NCI-H1436 treated with DMSO at 0.1 percent for 48 hours (cell line): ENCODE measurements at regions not wholly inside any gene's neighbourhood (a gene's known extent, or its start where the extent isn't known, plus 50 kb on each side); places are given as distances from the start of the nearest gene placed in this dataset.
"Not testable (repeated sequence)": the region's sequence is repeated elsewhere in the genome, so short reads cannot be mapped to it uniquely, and the experiment has no call there.

ENCODE experiments used
- DNase-seq: peaks from one replicate; lab custom pipeline; 2025; lab: John Stamatoyannopoulos, UW

DNA sequence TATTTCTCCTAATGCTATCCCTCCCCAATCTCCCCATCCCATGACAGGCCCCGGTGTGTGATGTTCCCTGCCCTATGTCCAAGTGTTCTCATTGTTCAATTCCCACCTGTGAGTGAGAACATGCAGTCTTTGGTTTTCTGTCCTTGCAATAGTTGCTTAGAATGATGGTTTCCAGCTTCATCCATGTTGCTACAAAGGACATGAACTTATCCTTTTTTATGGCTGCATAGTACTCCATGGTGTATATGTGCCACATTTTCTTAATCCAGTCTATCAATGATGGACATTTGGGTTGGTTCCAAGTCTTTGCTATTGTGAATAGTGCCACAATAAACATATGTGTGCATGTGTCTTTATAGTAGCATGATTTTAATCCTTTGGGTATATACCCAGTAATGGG lies 51.3 kb upstream of the RIOK2 start:
- DNase-seq, result not testable (repeated sequence)

DNA sequence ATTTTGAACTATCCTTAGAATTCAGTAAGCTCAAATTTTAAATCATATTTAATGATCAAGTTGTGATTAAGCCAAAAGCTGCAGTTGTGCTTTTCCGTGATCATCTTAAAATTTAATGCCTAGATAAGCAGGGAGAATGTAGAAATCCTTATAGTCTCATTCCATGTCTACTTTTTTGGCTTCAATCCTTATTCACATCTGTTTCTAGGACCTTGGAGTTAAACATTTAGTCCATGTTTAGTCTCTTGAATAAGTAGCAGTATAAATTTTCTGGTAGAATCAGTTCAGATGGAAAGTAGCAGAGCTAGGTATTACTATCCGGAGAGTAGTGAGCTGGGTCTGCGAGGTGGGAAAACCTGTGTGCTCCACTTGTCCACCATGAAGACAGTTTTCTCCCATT lies 59.3 kb upstream of the RIOK2 start:
- DNase-seq, result no peak

DNA sequence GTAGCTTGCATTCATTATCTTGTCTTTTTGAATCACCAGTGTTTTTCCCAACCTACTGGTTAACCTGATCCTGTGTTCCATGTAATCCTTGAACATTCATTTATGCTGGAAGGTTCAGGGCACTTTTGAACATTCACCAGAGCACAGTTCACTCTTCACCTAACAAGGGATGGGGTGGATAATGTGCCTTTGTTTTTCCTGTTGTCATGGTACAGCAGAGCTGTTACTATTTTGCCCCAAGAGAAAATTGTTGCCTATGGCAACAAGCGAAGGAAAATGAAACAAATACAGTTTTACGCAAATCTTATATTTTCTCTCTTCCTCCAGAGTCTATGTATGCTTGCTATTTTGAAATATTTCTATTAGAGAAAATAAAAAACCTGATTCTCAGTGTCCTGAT lies 60.3 kb upstream of the RIOK2 start:
- no peak for DNase-seq

DNA sequence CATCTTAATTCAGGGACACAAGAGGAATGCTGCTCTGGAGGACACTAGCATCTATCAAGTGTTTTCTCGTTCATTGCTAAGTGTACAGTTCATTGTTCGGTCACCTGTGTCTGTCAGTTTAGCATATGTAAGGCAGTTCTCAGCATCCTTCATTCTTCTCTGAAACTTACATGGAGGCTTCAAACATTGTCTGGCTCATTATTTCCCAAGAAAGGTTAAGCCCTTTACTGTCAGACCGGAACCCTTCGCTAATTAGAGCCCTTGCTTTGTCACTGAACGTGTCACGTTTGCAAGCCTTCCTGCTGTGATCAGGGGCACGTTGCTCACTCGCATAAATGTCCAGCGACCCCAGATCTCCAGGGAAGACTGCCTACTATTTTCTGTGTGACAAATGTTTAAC lies 62.3 kb upstream of the RIOK2 start:
- no peak for DNase-seq

DNA sequence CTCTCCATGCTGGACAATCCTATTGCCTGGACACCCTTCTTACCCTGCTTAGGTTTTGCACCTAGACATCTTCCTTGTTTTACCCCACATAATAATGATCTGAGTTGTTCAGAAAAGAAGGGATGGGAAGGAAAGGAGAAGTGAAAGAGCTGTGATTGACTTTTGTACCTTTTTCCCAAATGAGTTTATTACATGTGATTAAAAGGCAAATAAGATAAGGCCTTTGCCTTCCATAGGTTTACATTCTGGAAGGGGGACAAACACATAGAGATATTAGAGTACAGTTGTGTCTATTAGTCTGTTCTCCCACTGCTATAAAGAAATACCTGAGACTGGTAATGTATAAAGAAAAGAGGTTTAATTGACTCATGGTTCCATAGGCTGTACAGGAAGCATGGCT lies 67.1 kb upstream of the RIOK2 start:
- no peak for DNase-seq

DNA sequence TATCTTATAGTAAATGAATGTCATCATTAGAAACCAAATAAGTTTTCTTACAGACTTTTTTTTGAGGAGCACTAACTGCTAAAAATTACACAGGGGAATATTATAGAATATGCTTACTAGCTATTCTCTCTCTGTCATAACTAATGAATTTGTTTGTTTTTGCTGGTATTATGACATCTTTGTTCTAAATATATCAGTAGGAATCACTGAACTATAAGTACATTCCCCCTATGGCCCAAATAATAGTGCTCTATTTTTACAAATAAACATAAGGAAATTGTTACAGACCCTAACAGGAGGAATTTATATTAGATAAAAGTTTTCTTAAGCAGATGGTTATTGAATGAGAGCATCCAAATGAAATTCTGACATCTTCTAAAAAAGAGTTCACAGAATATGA lies 83.0 kb upstream of the RIOK2 start:
- no peak for DNase-seq

DNA sequence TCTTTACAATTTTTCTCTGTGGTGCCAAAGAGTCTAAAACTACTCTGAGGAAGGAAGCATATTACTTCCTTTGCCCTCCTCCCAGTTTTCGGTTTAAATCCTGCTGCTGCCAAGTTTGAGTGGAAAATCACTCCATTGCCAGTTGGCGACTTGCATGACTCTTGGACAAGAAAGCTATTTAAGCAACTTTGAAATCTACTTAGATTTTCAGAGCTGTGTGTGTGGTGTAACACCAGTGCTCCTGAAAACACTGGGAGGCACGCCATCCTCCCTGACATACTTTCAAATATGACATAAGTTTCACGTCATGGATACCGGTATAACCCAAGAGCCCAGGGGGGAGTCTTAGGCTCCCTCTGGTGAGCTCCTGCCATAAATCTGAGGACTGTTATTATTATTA lies 83.5 kb upstream of the RIOK2 start:
- DNase-seq, result no peak

DNA sequence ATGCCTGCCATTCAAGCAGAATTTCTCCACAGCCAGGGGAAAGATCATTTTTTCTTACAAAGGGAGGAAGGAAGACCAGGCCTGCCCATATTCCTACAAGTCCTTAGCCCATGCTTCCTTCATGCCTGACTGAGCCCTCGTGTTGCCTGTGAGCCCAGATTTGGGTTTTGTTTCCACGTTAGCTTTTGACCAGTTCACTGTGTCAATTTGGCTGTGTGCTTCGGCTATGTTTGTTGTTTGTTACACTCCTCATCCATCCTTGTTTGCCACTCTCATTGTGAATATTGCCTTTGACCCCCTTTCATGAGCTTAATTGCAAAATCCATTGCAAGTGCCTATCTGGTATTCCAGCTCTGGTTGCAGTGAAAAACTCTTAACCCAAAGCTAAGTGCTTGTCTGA lies 84.7 kb upstream of the RIOK2 start:
- no peak for DNase-seq

DNA sequence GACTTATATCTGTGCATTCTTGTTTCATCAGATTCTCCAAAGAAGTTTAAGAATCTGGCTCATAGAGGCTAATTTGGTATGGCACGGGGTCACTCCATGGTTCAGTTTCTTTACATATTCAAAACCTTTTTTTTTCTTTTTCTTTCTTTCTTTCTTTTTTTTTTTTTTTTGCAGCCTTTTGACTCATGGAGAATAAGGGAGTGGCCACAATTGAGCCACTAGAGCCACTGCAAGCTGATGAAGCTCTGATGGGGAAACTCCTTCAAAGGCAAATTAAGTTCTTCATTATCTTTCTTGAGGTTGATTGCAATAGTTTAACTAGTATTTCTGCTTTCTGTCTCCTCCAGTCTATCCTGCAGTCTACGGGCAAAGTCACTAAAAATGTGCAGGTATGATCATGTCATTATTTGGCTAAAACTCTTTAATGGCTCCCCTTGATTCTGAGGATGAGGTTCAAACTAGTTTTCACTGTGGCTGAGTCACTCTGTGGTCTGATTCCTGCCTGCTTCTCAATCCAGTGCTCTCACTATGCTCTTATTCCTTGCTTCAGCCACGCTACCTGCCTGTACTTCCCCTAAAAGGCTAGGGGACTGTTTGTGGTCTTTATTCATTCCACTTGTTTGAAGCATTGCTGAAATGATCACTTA lies 93.5 kb upstream of the RIOK2 start:
- no peak for DNase-seq

DNA sequence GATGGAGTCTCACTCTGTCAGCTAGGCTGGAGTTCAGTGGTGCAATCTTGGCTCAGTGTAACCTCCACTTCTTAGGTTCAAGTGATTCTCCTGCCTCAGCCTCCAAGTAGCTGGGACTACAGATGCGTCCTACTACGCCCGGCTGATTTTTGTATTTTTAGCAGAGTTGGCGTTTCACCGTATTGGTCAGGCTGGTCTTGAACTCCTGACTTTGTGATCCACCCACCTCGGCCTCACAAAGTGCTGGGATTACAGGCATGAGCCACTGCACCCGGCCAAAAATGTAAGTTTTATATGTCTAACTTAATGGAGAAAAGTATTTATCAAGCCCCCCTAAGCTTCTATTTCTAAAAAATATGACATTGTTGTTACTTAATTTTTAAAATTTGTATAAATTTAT lies 98.2 kb upstream of the RIOK2 start:
- DNase-seq, result no peak

DNA sequence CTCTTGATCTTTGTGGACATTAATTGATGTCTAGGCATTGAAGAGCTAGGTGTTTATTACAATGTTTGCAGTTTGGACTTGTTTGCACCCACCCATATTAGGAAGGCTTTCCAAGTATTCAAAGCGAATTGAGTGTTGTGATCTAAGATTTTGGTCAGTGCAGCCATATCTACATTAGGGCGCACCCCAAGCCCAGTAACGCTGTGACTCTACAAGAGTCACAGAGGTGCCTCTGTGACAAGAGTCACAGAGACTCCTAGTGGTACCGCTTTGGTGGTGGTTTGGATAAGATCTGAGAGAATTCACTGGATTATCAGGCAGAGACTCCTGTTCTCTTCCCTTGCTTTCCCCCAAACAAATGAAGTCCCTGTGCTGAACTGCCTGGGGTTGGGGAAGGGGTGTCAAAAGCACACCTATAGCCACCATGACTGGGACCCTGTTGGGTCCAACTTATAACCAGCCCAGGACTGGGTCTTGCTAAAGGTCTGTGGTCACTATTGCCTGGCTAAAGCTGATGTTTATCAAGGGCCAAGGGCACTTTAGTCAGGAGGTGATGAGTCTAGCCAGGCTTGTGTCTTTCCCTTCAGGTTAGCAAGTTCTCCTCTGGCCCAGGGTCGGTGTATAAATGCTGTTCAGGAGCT lies 114.1 kb upstream of the RIOK2 start:
- DNase-seq, result no peak

DNA sequence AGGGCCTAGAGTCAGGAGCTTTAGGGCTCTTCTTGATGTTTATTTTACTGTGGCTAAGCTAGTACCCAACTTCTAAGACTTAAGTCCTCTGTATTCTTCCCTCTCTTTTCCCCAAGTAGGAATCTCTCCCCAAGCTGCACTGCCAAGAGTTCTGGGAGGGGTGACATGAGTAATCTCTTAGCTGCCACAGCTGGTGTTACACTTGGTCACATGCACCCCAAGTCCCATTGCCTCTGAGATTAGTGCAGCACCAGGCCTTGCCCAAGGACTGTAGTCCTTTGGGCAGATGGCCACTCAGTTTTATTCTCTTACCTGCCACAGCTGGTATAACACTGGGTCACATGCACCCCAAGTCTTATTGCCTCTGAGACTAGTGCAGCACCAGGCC lies 114.7 kb upstream of the RIOK2 start:
- DNase-seq, result no peak

DNA sequence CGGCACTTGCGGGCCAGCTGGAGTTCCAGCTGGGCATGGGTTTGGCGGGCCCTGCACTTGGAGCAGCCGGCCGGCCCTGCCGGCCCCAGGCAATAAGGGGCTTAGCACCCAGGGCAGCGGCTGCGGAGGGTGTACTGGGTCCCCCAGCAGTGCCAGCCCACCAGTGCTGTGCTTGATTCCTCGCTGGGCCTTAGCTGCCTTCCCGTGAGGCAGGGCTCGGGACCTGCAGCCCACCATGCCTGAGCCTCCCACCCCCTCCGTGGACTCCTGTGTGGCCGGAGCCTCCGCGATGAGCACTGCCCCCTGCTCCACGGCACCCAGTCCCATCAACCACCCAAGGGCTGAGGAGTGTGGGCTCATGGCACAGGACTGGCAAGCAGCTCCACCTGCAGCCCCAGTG lies 118.1 kb upstream of the RIOK2 start:
- DNase-seq, result not testable (repeated sequence)

DNA sequence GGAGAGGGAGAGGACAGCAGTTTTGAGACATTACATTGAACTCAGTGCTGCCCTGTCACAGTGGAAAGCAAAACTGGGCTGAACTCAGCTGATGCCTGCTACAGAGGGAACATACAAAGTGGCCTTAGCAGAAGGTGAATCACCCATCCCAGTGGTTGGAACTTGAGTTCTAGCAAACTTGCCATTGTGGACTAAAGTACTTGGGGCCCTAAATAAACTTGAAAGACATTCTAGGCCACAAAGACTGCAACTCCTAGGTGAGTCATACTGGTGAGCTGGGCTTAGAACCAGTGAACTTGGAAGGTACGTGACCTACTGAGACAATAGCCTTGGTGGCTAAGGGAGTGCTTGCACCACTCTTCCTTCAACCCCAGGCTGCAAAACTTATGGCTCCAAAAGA lies 155.7 kb upstream of the RIOK2 start:
- DNase-seq, result no peak

DNA sequence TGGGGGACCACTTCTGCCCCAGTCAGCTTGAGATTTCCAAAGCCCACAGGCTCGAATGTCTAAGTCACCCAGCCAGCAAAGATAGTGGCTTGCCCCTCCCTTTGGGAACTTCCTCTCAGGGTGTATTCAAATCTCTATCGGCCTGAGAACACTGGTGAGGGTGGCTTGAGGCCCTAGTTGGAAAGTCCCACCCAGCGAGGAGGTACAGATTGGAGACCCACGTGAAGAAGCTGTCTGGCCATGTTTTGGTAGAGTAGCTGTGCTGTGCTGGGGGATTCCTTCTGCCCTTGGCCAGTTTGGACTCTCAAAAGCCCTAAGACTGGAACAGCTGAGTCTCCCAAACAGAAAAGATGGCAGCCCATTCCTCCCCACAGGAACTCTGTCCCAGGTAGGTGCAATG lies 172.7 kb upstream of the RIOK2 start:
- DNase-seq, result no peak

DNA sequence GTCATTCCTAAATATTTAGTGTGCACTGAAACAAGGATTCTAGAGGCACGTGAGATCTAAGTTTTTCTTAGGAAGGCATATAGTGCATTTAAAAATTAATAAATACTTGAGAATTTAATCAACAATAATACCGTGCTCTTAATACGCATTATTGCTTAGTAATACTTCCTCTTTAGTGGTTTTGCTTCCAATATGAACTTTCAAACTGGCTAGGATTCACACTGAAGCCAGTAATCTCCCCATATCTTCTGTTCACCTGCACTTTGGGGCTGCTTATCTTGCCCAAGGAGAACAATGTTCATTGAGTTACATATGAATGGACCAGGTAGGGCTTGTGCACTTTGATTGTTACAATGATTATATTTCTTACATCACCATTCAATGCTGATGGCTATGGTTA lies 180.5 kb upstream of the RIOK2 start:
- DNase-seq, result no peak

DNA sequence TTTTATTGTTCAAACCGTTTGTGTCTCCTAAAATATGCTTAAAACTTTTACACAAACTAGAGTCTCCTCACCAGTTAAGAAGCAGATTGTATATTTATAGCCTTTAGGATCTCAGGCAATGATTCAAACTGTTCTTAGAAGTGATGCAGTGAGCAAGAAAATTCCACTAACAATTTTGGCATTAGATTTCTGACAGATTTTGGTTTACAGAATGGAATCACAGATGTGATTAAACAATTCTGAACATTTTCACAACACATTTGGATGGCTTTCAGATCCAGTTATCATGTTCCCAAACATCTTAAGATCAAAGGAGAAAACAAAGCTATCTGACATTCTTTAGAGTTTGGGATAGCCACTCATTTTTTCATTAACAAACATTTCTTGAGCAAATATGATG lies 181.7 kb upstream of the RIOK2 start:
- DNase-seq, result no peak

DNA sequence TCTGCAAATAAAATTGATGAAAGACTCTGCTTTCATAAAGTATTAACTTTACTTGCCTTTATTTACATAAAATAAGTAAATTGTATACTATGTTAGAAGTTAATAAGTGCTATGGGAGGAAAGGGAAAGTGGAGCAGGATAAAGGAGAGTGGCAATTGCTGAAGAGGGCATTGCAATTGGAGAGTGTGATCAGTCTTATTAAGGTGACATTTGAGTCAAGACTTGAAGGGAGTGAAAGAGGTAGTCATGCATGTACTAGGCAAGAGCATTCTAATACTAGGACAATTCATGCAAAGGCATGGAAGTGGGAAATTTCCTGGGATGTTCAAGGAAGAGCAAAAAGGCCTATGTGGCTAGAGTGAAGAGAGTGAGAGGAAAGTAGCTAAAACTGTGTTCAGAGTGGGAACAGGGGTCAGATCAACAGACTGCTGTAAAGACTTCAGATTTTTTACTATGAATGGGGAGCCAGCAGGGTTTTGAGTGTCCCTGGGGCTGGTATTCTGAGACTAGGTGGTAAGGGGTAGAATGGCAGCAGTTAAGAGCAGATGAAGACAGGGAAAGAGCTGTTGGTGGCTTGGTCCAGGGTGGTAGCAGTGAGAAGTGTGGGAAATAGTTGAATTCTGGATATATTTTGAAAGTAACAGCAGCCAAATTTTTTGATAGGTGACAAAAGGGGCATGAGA lies 182.3 kb upstream of the RIOK2 start:
- no peak for DNase-seq

DNA sequence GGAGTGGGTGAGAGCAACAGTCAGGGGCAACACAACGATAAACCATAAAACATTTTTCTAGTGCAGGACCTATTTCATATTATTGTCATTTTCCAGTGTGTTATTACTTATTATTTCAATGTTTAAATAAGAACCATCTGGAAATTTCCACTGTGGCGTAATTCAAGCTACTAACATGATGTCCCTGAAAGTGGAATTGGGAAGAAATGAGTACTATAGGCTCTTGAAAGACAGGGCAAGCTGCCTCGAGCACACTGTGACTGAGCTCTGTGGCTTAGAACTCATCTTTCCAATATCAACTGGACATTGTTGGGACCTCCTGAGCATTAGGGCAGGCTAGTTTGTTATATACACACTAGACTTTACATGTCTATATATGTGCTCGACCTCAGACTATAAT lies 182.9 kb upstream of the RIOK2 start:
- no peak for DNase-seq

DNA sequence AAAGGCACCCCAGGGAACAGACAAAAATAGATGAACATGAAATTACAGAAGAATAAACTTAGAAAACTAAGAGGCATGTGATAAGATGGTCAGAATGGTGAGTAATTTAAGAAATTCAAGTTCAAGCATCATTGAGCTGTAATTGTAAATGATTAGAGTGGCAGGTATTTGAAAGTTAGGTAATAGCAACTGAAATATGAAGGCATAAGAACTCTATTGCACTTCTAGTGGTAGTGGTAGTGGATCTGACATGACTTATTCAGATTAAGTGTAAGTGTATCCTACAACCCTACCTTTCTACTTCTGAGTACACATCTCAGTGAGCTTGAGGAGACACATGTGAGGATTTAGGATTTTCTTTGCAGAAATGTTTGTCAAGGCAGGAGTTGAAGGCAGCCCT lies 192.9 kb upstream of the RIOK2 start:
- no peak for DNase-seq

DNA sequence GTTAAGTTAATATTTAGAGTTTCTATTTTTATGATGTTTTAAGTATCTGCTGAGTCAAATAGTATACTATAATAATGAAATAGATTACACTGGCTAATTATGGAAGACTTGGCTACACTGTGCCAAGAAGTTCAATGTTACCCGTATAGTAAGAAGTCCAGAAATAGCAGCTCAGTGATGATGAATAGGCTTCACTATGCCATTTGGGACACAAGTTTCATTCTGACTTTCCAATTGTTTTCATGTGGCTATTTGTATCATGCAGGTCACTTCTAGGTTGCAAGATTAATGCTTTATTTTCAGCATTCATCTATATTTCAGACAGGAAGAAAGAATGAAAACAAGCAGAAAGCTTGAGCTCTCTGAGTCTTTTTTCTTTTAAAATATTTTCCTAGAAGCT lies 194.5 kb upstream of the RIOK2 start:
- DNase-seq, result no peak

DNA sequence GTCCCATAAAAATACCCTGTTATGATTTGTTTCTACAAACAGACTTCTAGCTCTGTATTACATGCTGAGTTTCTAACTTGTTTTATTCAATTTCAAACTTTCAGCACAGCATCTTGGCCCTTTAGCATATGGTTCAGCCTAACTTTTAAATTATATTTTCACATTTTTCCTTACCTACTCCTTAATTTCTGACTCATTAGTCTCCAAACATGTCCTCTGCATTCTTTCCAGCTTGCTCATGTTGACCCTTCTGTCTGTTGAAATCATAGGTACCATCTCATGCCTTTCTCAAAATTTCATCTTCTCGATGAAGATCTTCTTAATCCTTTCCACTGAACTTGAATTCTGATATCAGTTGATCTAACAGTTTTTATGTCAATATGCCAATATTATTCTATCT lies 200.9 kb upstream of the RIOK2 start:
- no peak for DNase-seq

DNA sequence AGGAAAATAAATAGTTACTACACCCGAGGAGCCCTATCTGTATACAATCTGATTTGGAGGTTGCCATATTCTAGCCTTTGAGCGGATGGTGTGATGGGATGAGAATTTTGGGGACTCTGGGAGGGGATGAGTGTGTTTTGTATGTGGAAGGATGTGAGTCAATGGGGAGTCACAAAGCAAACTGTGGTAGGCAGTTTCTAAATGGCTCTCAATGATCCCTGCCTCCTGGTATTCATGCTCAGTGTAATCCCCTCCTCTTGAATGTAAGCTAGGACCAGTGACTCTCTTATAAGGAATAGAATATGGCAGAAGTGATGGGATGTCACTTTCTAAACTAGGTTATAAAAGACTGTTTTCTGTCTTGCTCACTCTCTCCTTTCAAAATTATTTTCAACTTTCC lies 205.7 kb upstream of the RIOK2 start:
- DNase-seq, result no peak

DNA sequence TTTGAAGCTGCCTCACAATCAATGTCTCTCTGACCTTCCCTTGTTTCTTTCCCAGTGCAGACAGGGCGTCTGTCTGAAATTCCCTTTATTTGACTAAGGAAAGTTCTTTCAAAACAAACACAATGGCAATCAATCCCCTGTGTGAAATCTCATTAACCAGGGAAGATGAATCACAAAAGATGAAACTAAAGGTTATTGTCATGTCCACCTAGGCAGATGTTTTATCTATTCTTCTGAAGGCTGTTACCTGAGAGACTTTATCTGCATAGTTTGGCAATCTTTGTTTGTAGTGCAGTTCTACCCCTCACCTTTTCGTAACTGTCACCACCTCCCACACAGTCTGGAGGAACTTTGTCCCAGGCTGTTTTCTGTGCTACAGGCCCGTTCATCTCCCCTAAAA lies 217.5 kb upstream of the RIOK2 start:
- no peak for DNase-seq
